ENCODE measurements at regions not wholly inside any gene's neighbourhood (a gene's known extent, or its start where the extent isn't known, plus 50 kb on each side); places are given as distances from the start of the nearest gene placed in this dataset.

- Histone ChIP-seq H3K27me3 (no peaks in the 10 kb centered on the region), H3K4me1 (no peaks in the 10 kb centered on the region), H3K27ac (no peak overlapping the region), H3K4me3 (no peak overlapping the region), H3K36me3 (no peaks in the 10 kb centered on the region), H3K9me3 (no peaks in the 10 kb centered on the region)
- DNase-seq (ENCODE audit: extremely low spot score in 2 of 2) = no peak
- TF ChIP-seq POLR2AphosphoS5 (IDR thresholded peaks at IDR 0.05; ENCODE audit: insufficient read depth in 1 of 2, low read depth in 1 of 2) = peak in 1 of 2 donors; percentile 29
- TF ChIP-seq POLR2A (IDR thresholded peaks at IDR 0.05) = no peak
- TF ChIP-seq, protein P1, sequence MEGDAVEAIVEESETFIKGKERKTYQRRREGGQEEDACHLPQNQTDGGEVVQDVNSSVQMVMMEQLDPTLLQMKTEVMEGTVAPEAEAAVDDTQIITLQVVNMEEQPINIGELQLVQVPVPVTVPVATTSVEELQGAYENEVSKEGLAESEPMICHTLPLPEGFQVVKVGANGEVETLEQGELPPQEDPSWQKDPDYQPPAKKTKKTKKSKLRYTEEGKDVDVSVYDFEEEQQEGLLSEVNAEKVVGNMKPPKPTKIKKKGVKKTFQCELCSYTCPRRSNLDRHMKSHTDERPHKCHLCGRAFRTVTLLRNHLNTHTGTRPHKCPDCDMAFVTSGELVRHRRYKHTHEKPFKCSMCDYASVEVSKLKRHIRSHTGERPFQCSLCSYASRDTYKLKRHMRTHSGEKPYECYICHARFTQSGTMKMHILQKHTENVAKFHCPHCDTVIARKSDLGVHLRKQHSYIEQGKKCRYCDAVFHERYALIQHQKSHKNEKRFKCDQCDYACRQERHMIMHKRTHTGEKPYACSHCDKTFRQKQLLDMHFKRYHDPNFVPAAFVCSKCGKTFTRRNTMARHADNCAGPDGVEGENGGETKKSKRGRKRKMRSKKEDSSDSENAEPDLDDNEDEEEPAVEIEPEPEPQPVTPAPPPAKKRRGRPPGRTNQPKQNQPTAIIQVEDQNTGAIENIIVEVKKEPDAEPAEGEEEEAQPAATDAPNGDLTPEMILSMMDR (IDR thresholded peaks at IDR 0.05) = no peak
- intact Hi-C loops (cut with DNase I) = no loop called here
Measured at GRCh38 chr2:120620025-120620793, 115.5 kb upstream of the GLI2 start.

- Histone ChIP-seq H3K27me3 (no peaks in the 10 kb centered on the region), H3K36me3 (no peaks in the 10 kb centered on the region), H3K4me3 (no peak overlapping the region), H3K9me3 (no peaks in the 10 kb centered on the region), H3K4me1 (no peaks in the 10 kb centered on the region), H3K27ac (no peak overlapping the region)
- no peak for DNase-seq (ENCODE audit: extremely low spot score in 2 of 2)
- intact Hi-C loops (cut with DNase I) = no loop called here
- TF ChIP-seq, protein P1 (IDR thresholded peaks at IDR 0.05) = no peak
- no peak for TF ChIP-seq POLR2A (IDR thresholded peaks at IDR 0.05)
Measured at GRCh38 chr2:120622159-120622869, 113.4 kb upstream of the GLI2 start.

GRCh38 chr2:120622886-120623753, 112.5 kb upstream of the GLI2 start:
- Histone ChIP-seq H3K4me3 (no peak overlapping the region), H3K4me1 (no peaks in the 10 kb centered on the region), H3K27ac (no peak overlapping the region), H3K27me3 (no peaks in the 10 kb centered on the region), H3K36me3 (no peaks in the 10 kb centered on the region), H3K9me3 (no peaks in the 10 kb centered on the region)
- no peak for DNase-seq (ENCODE audit: extremely low spot score in 2 of 2)
- no peak for TF ChIP-seq POLR2A (IDR thresholded peaks at IDR 0.05)
- no peak for TF ChIP-seq POLR2AphosphoS5 (IDR thresholded peaks at IDR 0.05; ENCODE audit: insufficient read depth in 1 of 2, low read depth in 1 of 2)
- TF ChIP-seq, protein P1 (IDR thresholded peaks at IDR 0.05) = no peak
- intact Hi-C loops (cut with DNase I) = no loop called here

GRCh38 chr2:120624061-120624737, 111.5 kb upstream of the GLI2 start:
- Histone ChIP-seq H3K9me3 (no peaks in the 10 kb centered on the region), H3K27me3 (no peaks in the 10 kb centered on the region), H3K36me3 (no peaks in the 10 kb centered on the region), H3K27ac (no peak overlapping the region), H3K4me1 (no peaks in the 10 kb centered on the region), H3K4me3 (no peak overlapping the region)
- TF ChIP-seq POLR2A (IDR thresholded peaks at IDR 0.05) = no peak
- TF ChIP-seq, protein P1 (IDR thresholded peaks at IDR 0.05) = no peak
- no peak for TF ChIP-seq POLR2AphosphoS5 (IDR thresholded peaks at IDR 0.05; ENCODE audit: insufficient read depth in 1 of 2, low read depth in 1 of 2)
- intact Hi-C loops (cut with DNase I) = no loop called here
- no peak for DNase-seq (ENCODE audit: extremely low spot score in 2 of 2)

All from vagina (tissue), 2 donors.